ENCODE measurements at regions not wholly inside any gene's neighbourhood (a gene's known extent, or its start where the extent isn't known, plus 50 kb on each side); places are given as distances from the start of the nearest gene placed in this dataset.
"Not testable (repeated sequence)": the region's sequence is repeated elsewhere in the genome, so short reads cannot be mapped to it uniquely, and the experiment has no call there.

DNA sequence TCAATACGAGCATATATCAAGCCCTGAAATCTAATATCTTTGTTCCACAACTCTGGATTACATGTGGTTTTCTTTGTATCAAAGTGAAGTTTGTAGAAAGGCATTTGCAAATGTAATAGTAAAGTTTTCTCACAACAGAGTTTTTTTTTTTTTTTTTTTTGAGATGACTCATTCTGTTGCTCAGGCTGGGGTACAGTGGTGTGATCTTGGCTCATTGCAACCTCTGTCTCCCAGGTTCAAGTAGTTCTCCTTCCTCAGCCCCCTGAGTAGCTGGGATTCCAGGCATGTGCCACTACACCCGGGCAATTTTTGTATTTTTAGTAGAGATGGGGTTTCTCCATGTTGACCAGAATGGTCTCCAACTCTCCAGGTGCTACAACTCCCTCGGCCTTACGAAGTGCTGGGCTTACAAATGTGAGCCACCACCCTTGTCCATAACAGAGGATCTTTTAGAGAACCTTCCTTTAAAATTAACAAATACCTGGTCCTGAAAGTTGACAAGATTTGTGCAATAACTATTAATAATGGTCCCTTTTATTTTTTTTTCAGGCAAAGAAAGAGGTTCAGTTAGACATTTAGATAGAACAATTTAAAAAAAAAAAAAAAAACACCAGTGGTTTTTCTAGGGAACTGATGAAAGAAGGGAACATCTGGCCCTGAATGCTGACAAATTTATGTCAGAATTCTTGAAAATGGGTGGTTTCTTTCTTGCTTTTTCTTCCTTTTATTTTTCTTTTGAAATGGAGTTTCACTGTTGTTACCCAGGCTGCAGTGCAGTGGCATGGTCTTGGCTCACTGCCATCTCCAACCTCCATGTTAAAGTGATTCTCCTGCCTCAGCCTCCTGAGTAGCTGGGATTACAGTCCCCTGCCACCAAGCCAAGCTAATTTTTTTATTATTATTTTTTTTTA is 278.5 kb downstream of the RPS4Y2 start:
- DNase-seq, result peak; percentile 40

DNA sequence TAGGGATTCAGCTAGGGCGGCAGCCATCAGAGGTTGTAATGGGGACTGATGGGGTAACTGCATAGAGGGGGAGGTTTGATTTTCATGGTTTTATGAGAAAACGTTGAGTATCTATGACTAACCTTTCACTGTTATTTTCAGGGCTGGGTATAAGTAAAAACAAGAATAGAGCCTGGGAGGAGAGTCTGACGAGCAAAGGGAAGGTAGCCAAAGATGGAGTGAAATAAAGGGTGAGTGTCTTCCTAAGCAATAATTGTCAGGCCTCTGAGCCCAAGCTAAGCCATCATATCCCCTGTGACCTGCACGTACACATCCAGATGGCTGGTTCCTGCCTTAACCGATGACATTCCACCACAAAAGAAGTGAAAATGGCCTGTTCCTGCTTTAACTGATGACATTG is 281.5 kb downstream of the RPS4Y2 start:
- not testable (repeated sequence) for DNase-seq

DNA sequence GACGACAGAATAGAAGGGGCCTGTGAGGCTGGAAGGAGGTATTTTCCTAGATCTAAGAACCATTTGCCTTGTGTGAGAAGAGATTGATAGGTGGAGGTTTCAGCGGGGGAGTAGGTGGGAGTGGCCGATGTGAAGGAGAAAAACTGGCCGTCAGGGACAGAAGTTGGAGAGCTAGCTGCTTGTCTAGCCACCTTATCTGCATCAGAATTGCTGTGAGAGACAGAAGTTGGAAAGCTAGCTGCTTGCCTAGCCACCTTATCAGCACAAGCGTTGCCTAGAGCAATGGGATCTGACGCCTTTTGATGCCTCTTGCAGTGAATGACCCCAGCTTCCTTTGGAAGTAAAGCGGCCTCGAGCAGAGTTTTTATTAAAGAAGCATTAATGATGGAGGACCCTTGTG is 283.9 kb downstream of the RPS4Y2 start:
- DNase-seq, result no peak

DNA sequence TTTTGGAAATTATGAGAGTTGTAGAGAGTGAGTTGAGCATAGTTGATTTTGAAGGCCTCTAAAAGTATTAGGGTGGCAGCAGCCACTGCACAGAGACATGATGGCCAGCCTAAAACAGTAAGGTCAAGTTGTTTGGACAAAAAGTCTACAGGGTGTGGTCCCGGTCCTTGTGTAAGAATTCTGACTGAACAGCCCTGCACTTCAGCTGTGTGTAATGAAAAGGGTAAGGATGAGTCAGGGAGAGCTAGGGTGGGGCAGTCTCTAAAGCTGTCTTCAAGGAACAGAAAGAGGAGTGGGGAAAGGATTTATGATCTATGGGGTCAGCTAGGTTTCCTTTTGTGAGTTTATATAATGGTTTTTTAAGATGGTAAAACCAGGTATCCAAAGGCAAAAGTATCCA is 284.8 kb downstream of the RPS4Y2 start:
- not testable (repeated sequence) for DNase-seq

DNA sequence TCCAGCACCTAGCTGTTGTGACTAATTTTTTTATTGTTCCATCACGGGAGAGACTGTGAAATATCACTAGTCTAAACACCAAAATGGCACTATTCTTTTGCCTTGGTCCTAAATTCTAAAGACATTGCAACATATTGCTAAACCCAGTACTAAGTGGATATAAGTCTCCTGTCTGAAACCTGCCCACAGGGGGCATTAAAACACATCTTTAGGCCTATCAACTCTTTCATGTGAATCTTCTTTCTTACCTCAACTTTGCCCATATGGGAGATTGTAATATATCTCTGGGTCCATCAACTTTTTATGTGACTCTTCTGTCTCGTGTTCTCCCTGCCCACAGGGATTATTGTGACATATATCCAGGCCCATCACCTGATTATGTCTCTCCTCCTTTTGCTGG is 317.2 kb downstream of the RPS4Y2 start:
- DNase-seq, result no peak

DNA sequence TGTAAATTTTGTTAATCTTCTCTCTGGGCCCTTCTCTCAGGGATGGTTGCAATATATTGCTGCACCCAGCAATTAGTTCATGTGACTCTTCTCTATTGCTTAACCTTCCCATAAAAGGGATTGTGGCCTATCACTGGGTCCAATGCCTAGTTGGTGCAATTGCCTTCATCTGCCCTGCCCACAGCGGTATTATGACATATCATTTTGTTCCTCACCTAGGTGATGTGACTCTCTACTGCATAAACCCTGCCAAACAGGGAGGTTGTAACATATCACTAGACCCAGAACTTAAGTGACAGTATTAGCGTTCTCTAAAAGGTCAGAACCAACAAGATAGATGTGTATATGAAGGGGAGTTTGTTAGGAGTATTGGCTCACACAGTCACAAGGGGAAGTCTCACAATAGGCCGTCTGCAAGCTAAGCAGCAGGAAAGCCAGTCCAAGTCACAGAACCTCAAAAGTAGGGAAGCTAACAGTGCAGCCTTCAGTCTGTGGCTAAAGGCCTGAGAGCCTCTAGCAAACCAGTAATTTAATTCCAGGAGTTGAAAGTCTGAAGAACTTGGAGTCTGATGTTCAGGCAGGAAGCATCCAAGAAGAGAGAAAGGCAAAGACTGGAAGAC is 317.8 kb downstream of the RPS4Y2 start:
- no peak for DNase-seq

DNA sequence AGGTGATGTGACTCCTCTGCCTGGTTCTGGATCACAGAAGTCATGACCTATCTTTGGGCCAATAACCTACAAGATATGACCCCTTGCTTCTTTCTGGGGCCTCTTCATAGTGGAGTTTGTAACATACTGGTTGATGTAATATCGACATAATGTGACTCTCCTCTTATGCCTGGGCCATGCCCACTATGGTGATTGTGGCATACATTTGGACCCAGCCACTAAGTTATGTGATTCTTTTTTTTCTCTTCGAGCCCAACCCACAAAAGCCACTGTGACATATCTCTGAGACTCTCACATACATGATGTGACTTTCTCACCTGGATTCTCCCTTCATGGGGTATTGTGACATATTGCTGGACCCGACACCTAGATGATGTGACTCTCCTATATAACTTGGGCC is 319.8 kb downstream of the RPS4Y2 start:
- no peak for DNase-seq

DNA sequence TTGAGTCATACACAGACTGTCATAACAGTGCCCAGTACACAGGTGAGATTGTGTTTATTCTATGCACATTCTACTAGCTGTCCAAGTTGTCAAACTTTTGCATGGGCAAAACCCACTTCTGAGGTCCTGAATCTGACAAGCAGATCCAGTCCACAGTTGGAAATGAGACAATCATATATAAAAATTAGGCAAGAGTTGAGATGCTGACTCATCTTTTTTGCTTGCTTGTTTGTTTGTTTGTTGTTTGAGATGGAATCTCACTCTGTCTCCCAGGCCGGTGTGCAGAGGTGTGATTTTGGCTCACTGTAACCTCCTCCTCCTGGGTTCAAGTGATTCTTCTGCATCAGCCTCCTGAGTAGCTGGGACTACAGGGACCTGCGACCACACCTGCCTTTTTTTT is 323.8 kb downstream of the RPS4Y2 start:
- no peak for DNase-seq

DNA sequence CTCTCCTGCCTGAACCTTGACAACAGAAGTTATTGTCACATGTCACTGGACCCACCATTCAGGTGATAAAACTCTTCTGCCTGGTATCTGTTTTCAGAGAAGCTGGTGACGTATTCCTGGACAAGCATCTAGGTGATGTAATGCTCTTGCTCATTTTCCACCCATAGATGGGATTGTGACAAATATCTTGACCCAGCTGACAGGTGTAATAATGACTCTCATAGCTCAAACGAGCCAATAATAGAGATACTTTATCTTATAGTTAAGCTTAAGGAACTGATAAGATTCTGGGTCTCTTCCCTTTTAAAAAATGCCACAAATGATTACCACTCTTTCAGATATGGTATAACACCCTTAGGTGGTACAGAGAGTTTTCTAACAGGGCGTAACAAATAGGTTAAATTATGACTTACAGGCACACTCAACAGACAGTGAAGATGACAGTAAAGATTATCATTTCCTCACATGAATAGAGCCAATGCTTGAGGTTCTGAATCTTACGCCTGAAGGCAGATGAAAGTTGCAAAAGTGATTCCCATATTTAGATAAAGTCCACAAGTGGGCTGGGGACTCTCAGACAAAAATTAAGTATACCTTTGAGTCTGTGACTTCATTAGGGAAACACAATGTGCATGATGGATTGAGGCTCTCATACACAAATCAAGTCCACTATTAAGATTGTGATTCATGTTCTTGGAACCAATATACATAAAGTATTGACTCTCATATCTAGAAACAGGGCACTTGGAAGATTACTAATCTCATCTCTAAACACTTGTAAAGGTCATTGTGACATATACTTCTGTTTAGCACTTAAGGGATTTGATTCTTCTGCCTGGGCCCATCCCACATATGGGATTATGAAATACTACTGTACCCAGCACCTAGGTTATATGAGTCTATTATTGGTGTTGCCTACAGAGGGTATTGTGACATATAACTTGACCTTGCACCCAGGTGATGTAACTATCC is 326.0 kb downstream of the RPS4Y2 start:
- DNase-seq, result no peak

DNA sequence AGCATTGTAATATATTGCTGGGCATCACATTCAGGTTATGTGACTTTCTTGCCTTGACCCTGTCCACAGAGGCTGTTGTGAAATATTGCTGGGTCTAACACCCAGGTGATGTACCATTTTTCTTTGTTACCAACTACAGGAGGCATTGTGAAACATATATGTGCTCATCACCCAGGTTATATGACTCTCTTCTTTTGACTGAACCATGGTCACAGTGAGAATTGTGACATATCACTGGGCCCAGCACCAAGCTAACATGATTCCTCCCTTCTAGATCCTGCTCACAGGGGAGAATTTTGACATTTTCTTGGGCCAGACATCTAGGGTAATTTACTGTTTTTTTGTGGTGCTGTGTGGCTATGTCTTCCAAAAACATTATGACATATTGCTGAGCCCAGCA is 326.7 kb downstream of the RPS4Y2 start:
- no peak for DNase-seq

DNA sequence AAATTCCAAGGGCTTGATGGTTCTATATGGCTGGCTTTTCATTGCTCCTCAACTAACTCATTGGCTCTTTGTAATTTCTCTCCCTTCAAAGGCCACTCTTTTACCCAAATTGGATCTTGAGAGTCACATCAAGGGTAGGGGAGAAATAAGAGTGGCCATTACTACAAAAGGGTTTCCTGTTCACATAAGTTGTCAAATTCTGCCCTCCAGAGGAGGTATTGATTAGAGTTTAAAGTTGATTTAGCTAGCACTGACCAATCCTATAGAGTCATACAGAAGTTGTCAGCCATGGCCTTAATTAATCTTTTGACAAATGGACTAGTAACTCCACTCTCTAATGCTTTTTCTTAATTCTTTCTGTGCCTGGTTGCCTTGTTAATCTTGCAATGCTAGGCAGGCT is 336.0 kb downstream of the RPS4Y2 start:
- no peak for DNase-seq

DNA sequence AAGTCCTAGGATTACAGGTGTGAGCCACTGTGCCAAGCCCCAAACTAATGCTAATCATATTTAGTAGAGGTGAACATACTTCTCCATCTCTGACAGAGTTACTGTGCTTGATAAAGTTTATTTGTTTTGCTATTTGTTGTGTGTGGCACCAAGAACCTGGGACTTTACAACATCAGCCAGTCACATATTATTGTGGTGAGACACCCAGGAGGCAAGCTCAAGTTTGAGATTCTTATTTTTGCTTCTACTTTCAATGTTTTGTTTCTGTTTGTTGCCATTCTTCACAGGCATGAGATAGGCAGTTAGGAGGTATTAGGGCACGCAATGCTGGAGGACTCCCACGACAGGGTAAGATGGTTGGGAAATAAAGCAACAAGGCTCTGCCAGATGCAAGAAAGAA is 346.6 kb downstream of the RPS4Y2 start:
- no peak for DNase-seq

DNA sequence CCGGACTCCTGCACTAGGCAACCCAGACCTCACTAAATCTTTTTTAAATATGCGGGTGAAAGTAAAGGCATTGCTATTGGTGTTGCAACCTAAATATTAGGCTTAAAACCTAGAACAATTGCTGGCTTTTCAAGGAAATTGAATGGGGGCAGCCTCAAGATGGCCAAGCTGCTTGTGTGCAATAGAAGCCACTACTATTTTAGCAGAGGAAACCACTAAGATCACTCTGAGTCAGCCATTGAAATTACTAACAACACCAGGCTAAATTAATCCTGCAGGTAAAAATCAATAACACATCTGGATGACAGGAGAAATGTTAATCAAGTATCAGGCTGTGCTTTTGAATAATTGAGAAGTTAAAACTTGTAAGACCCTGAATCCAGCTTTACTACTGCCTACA is 348.0 kb downstream of the RPS4Y2 start:
- no peak for DNase-seq

DNA sequence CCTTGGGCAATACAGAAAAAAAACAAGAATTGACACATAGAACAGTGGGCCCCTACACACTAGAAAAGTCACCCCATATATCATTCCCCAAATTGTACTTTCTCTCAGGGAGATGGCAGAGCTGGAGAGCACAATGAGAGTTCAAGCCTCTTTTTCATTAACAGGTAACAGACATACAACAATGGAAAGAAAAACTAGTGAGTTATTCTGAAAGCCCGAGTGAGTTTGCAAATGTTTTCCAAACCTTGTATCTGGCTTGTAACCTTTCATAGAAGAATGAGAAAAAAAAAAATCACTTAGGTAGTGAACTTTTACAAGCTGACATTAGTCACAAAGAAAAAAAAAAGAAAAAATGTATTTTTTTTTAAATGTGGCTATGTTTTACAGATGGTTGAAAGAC is 349.6 kb downstream of the RPS4Y2 start:
- no peak for DNase-seq

DNA sequence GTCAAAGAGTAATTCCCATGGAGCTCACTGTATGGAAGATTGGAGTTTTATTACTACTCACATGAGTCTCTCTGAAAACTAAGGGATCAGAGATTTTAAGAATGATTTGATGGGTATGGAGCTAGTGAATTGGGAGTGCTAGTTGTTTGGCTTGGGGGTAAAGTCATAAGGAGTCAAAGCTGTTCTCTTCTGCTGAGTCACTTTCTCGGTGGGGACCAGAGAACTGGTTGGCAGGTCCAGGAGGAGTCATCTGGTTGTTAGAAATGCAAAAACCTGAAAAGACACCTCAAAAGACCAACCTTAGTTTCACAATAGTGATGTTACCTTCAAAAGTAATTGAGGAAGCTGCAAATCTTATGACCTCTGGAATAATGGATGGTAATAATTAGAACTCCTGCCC is 355.4 kb downstream of the RPS4Y2 start:
- no peak for DNase-seq

DNA sequence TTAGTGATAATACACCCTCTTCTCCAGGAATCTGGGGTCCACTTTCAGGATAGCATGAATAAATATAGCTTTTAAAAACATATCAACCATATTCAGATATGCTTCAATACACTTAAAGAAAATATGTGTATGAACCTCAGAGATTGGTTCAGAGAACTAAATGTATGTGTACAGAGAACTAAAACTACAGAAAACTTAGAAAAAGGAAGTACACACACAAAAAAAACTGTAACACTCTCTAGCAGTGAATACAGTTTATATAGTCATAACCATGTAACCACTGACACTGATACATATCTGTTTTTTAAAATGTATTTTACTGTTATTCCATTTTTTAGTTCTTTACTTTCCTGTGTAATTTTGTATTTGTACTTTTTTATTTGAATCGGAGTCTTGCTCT is 365.2 kb downstream of the RPS4Y2 start:
- DNase-seq, result no peak

DNA sequence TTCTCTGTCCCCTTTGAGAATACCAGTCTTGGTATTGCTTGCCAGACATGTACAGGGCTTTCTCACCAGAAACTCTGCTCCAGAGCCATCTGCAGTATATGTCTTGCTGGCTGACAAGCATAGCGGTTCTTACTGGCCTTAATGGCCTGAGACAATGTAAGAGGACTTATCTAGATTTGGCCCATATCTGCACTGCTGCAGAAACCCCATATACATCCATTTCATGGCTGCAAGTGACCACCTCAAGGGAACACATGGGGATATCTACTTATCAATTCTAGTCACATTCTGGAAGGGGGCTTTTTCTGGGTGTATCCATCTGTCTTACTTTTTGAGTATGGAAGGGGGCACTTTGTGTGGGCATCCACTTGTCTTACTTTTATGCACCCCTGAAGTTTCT is 375.5 kb upstream of the RBMY1B start:
- DNase-seq, result no peak

DNA sequence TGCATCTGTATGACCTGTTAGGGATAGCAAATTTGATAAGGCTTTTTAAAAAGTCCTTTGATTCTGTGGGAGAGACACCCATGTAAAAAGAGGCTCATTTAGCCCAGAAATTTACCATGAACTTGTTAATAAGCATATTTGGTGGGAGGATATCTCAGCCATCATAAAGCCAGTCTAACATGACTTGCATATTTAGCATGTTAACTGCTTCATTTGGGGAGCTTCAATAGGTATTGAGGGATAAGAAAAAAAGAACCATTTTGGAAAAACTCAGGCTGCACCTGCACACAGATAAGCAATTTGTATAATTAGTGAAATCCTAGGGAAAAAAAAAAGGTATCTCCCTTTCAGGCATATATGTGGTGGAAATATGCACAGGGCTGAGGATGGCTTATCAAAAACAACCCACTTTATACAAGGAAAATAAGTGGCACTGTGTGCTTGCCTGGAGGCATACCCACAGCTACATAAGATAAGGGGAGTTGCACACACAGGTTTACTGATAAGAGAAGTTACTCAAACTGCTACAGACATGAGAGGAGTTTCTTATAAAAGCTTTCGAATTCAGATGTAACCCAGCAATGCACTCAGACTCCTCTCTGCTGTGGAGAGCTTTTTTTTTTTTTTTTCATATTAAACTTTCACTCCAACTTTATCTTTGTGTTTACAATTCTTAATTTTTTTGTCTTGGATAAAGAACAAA is 372.9 kb upstream of the RBMY1B start:
- DNase-seq, result no peak

DNA sequence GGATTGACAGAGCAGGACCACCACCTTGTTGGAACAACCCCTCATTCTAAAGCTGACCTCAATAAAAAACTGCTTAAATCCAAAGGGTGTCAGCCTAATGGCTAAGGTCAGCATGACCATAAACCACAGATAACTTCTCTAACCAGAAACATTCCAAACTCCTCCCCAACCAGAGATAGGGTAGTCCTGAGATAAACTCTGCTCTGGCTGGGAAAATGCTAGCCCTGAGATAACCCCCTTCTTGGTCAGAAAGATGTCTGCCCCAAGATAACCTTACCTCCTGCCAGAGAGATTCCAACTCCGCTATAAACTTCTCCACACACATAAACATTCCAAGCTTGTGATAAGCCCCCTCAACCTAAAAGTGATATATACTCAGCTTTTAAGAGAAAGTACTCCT is 364.8 kb upstream of the RBMY1B start:
- DNase-seq, result no peak

DNA sequence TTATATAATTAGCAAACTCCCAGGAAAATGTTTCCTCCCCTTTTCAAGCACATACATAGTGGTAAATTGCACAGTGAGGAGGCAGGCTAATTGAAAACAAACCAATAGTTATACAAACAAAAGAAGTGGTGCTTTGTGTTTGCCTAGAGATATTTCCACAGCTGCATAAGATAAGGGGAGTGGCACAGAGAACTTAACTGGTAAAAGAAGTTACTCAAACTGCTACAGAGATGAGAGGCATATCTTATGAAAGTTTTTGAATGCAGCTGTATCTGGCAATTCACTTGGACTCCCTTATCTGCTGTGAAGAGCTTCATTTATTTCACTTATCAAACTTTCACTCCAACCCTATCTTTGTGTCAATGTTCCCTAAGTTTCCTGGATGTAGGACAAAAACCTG is 361.2 kb upstream of the RBMY1B start:
- no peak for DNase-seq

DNA sequence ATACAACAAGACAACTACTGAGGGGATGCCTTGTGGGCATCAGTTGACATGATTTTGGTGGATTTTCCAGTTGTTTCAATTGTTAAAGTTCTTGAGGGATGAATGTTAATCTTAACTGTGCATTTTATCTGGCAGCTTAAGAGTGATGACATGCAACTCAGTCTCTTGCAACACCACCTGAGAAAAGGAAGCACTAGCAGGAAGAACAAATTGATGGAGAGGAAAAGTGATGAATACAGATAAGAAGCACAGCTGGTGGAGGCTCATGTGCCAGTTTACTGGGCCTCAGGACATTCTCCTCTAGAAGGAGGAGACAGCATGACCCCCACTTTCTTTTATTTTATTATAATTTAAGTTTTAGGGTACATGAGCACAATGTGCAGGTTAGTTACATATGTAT is 341.3 kb upstream of the RBMY1B start:
- no peak for DNase-seq

DNA sequence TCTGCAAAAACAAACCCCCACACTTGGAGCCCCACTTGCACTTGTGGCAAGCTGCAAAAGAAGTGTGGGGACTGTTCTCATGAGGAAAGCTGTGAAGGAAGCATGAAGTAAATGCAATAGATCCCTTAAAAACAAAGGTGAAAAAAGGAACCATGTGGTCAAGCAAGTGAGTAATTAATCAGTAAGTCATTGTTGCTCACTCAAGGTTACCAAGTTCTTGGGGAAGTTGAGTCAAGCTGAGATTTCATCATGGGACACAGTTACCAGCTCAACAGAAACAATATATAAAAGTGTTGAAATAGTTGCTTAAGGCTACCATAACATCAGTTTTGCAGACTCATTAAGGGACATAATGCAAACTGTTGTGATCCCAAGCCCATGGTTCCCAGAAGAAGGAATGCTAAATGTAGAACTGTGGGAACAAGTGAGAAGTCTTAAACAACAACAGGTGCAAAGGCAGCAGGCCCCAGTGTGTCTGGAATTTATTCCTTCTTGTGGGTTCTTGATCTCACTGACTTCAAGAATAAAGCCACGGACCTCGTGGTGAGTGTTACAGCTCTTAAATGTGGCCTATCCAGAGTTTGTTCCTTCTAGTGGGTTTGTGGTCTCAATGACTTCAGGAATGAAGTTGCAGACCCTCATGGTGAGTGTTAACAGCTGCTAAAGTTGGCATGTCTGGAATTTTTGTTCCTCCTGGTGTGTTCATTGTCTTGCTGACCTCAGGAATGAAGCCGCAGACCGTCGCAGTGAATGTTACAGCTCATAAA is 336.3 kb upstream of the RBMY1B start:
- DNase-seq, result no peak

Data from stimulated activated CD8-positive, alpha-beta memory T cell treated with anti-CD3 and anti-CD28 coated beads, Interleukin-4, amount 100 ng/mL, for 48 hours (primary cell).